ENCODE measurements at regions not wholly inside any gene's neighbourhood (a gene's known extent, or its start where the extent isn't known, plus 50 kb on each side); places are given as distances from the start of the nearest gene placed in this dataset.

- no peak for TF ChIP-seq CTCF (IDR thresholded peaks at IDR 0.05; ENCODE audit: control extremely low read depth in 1 of 3, insufficient read depth in 1 of 3, low read depth in 1 of 3, low read length in 3 of 3)
- TF ChIP-seq EZH2 (IDR thresholded peaks at IDR 0.05; ENCODE audit: low read depth, low read length, severe bottlenecking), result no peak
- no peak for TF ChIP-seq POLR2AphosphoS5 (IDR thresholded peaks at IDR 0.05; ENCODE audit: low read depth, low read length)
- TF ChIP-seq JUND (IDR thresholded peaks at IDR 0.05; ENCODE audit: low read length), result no peak
- TF ChIP-seq POLR2A (IDR thresholded peaks at IDR 0.05; ENCODE audit: control extremely low read depth in 1 of 2, low read depth in 2 of 2, low read length in 2 of 2), result no peak
- TF ChIP-seq PHF8 (conservative IDR thresholded peaks at IDR 0.05; ENCODE audit: low read depth, low read length), result no peak
- no peak for TF ChIP-seq FOSL1 (IDR thresholded peaks at IDR 0.05; ENCODE audit: insufficient read depth, low read depth, low read length)
- no peak for TF ChIP-seq E2F6 (IDR thresholded peaks at IDR 0.05)
- no peak for TF ChIP-seq NANOG (IDR thresholded peaks at IDR 0.05; ENCODE audit: insufficient read depth, low read depth, low read length, poor library complexity, severe bottlenecking)
These were observed 145.3 kb upstream of the ROPN1 start for GRCh38 chr3:124137216-124137615.
